Fibroblast of the aortic adventitia (primary cell): ENCODE measurements at regions not wholly inside any gene's neighbourhood (a gene's known extent, or its start where the extent isn't known, plus 50 kb on each side); places are given as distances from the start of the nearest gene placed in this dataset.
"Not testable (repeated sequence)": the region's sequence is repeated elsewhere in the genome, so short reads cannot be mapped to it uniquely, and the experiment has no call there.

Experiments
- DNase-seq: peaks from one replicate; pipeline ENCODE4 v3.0.0-alpha.2; 2010; ENCODE audit warnings: low read depth
- H3K4me3 ChIP-seq: 2 replicates; pipeline ENCODE4 v1.5.1; 2011; ENCODE audit warnings: low read depth, mild to moderate bottlenecking, control low read depth, low read length, moderate library complexity
- CTCF ChIP-seq: IDR thresholded peaks from 2 replicates; pipeline ENCODE4 v1.5.1; 2011; ENCODE audit warnings: mild to moderate bottlenecking, low read length, control low read depth, inconsistent platforms; ENCODE audit not compliant: insufficient read depth

- DNase-seq: no peak
- no peak overlapping the region for H3K4me3 ChIP-seq
- TF ChIP-seq CTCF: no peak
These were observed 87.6 kb downstream of the GPR65 start for GRCh38 chr14:88092529-88092928.

- DNase-seq: no peak
- TF ChIP-seq CTCF: no peak
- H3K4me3 ChIP-seq: no peak overlapping the region
These were observed 90.9 kb downstream of the GPR65 start for GRCh38 chr14:88095791-88096190.

- no peak for TF ChIP-seq CTCF
- DNase-seq: no peak
- no peak overlapping the region for H3K4me3 ChIP-seq
These were observed 93.2 kb downstream of the GPR65 start for GRCh38 chr14:88098163-88098562.

GRCh38 chr14:88104710-88105109, 99.8 kb downstream of the GPR65 start:
- no peak for TF ChIP-seq CTCF
- H3K4me3 ChIP-seq: no peak overlapping the region
- no peak for DNase-seq

GRCh38 chr14:88106377-88106776, 101.4 kb downstream of the GPR65 start:
- no peak overlapping the region for H3K4me3 ChIP-seq
- no peak for DNase-seq
- TF ChIP-seq CTCF: no peak

GRCh38 chr14:88127669-88128068, 122.7 kb downstream of the GPR65 start:
- not testable (repeated sequence) for H3K4me3 ChIP-seq, DNase-seq

- no peak for TF ChIP-seq CTCF
- H3K4me3 ChIP-seq: no peak overlapping the region
- DNase-seq: no peak
These were observed 123.9 kb downstream of the GPR65 start for GRCh38 chr14:88128816-88129215.
